Astrocyte of the spinal cord (primary cell): ENCODE measurements at regions not wholly inside any gene's neighbourhood (a gene's known extent, or its start where the extent isn't known, plus 50 kb on each side); places are given as distances from the start of the nearest gene placed in this dataset.

Experiments used
- DNase-seq: peaks from one replicate; pipeline ENCODE4 v3.0.0; 2011; ENCODE audit warnings: low read depth, low spot score
- H3K4me3 ChIP-seq: 2 replicates; pipeline ENCODE4 v1.5.1; 2011; ENCODE audit warnings: low read depth, mild to moderate bottlenecking, low read length, moderate library complexity
- in situ Hi-C: cut with HindIII; loops from 2 replicates; pipeline ENCODE4 v1.10.0; 2017; ENCODE audit warnings: low sequenced_read_pairs
- TF ChIP-seq, protein P1 (sequence below): IDR thresholded peaks from 2 replicates; pipeline ENCODE4 v1.5.1; 2012; ENCODE audit warnings: low read depth, mild to moderate bottlenecking, low read length, inconsistent platforms

DNA sequence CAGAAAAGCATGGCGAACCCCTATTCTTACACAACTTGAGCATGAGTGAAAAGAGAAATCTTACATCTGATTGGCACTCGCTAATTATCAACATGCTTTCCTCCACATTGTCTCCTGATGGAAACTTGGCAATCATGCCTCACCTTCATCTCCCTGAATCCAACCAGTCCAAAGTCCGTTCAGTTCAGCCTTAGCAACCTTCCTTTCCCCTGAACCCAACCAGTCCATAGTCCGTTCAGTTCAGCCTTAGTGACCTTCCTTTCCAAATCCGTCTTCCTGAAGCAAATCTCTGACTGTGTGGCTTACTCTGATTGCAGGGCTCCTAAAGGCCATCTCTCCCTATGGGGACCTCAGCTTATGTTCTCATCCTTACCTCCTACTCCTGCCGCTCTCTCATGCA, 538.3 kb upstream of the CLINT1 start:
- in situ Hi-C loops = no loop called here
- no peak for DNase-seq
- TF ChIP-seq, protein P1, sequence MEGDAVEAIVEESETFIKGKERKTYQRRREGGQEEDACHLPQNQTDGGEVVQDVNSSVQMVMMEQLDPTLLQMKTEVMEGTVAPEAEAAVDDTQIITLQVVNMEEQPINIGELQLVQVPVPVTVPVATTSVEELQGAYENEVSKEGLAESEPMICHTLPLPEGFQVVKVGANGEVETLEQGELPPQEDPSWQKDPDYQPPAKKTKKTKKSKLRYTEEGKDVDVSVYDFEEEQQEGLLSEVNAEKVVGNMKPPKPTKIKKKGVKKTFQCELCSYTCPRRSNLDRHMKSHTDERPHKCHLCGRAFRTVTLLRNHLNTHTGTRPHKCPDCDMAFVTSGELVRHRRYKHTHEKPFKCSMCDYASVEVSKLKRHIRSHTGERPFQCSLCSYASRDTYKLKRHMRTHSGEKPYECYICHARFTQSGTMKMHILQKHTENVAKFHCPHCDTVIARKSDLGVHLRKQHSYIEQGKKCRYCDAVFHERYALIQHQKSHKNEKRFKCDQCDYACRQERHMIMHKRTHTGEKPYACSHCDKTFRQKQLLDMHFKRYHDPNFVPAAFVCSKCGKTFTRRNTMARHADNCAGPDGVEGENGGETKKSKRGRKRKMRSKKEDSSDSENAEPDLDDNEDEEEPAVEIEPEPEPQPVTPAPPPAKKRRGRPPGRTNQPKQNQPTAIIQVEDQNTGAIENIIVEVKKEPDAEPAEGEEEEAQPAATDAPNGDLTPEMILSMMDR = no peak
- H3K4me3 ChIP-seq = no peak overlapping the region

DNA sequence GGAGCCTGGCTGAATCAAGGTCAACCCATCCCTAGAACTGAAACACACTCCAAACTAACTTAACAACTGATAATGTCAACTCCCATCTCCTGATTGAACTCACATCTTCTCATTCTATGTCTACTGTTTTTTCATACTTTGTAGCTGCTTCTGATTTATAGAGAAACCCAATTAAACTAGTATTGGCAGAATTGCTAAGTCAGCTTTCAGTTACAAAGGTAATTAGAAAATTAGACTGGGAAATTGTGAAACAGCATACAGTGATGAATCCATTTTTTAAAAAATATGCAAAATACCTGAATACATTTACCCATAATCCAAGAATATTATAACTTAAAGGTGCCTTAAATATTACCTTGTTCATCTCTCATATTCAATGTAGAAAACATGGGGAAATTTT, 535.2 kb upstream of the CLINT1 start:
- no peak for DNase-seq
- no peak overlapping the region for H3K4me3 ChIP-seq
- TF ChIP-seq, protein P1 = no peak
- in situ Hi-C loops = no loop called here

DNA sequence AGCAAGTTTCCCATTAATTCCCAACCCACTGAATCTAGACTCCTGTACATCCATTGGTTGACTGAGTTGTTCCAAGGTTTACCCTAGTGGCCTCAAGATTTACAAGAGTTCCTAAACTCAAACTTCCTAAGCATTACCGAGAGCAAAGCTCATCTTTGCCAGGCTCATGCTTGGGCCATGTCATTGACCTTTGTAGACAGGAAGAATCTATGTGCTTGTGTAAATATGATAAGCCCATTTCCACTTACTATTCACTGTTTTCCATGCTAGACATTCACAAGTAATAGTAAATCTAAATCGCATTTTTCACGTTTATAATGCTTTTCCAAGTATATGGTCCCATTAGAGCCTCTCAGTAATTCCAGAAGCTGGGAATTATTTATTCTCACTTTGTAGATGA, 534.5 kb upstream of the CLINT1 start:
- H3K4me3 ChIP-seq = no peak overlapping the region
- TF ChIP-seq, protein P1 = no peak
- in situ Hi-C loops = no loop called here
- DNase-seq = no peak

DNA sequence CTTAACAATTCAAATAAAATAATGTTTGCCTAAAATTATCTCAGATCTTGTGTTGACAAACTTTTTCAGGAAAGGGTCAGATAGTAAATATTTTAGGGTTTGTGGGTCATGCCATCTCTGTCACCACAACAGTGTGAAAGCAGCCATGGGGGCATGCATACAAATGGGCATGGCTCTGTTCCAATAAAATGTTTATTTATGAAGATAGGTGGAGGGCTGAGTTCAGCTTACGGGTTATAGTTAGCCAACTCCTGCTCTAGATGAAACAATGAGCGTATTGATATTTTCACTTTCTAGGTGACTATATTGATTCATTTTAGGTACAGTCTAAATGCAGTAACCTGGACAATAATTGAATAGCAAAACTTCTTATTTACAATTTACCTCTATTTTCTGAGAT, 533.8 kb upstream of the CLINT1 start:
- no peak overlapping the region for H3K4me3 ChIP-seq
- no peak for DNase-seq
- TF ChIP-seq, protein P1 = no peak
- in situ Hi-C loops = no loop called here

DNA sequence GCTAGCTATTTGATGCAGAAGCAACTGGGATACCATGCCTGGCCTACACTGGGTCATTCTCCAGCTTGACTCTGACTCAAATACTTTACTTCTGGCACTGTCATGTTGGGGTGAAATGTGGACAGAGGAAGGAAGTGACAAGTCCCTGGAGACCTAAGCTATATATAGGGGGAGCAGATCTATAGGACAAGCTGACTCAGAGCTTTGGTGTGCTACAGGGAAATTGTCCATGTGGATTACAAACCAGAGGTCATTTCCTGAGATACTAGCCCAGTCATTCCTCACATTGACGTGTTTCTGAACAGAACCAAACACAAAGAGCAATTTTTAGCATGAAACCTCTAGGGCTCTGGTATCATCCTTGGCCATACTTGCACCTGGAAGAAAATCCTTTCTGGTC, 531.6 kb upstream of the CLINT1 start:
- TF ChIP-seq, protein P1 = no peak
- peak; percentile 61 for DNase-seq
- in situ Hi-C loops = no loop called here
- no peak overlapping the region for H3K4me3 ChIP-seq

DNA sequence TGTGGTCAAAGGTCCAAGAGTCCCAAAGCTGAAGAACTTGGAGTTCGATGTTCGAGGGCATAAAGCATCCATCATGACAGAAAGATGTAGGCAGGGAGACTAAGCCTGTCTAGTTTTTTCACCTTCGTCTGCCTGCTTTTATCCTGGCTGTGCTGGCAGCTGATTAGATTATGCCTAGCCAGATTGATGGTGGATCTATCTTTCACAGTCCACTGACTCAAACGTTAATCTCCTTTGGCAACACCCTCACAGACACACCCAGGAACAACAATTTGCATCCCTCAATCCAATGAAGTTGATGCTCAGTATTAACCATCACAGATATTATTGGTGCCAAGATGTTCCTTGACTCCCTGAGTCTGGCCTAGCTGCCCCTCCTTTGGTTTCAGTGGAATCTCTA, 530.8 kb upstream of the CLINT1 start:
- in situ Hi-C loops = no loop called here
- DNase-seq = no peak
- no peak overlapping the region for H3K4me3 ChIP-seq
- TF ChIP-seq, protein P1 = no peak

DNA sequence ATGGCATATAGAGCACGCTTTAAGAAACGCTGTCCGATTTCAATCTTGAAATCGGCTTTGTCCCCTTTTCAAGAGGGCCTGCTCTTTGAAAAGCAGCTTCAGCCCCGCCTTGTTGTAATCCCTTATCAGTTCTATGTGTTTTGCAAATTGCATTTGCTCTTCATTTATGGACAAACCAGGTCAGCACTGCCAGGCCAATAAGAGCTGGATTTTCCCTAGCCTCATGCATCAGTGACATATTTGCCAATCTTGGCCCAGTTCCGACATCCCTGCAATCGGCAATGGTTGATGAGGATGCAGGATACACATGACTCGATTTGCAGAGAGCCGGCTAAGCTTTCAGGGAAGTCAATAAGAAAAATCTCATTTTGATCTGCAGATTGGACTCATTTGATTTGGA, 529.1 kb upstream of the CLINT1 start:
- no peak overlapping the region for H3K4me3 ChIP-seq
- in situ Hi-C loops = no loop called here
- no peak for DNase-seq
- TF ChIP-seq, protein P1 = no peak
